Caco-2 (cell line): ENCODE measurements at regions not wholly inside any gene's neighbourhood (a gene's known extent, or its start where the extent isn't known, plus 50 kb on each side); places are given as distances from the start of the nearest gene placed in this dataset.

Experiments used
- BruUV-seq: library from RNA; stranded (reverse); fragments of 400-500 nt; replicated peaks from 2 replicates; lab custom pipeline; 2021; lab: Mats Ljungman, UMichigan
- CTCF ChIA-PET: fragments of 300-600 bp; sonication (Branson Sonifier 250); formaldehyde crosslinking; loops from one replicate; lab custom pipeline; 2022; ENCODE audit warnings: antibody characterized with exemption; lab: Charles Lee
- POLR2A ChIA-PET: fragments of 300-600 bp; sonication (Branson Sonifier 250); formaldehyde crosslinking; loops from one replicate; lab custom pipeline; 2022; ENCODE audit warnings: antibody characterized with exemption; lab: Charles Lee
- DNase-seq, 2 experiments: peaks; one replicate each; pipeline versions ENCODE4 v3.0.0 to v3.0.0-alpha.2; 2020 to 2022
- H3K27me3 ChIP-seq: replicated peaks from 2 replicates; pipeline ENCODE4 v1.6.0; 2011; ENCODE audit warnings: low read length; ENCODE audit not compliant: control insufficient read depth, insufficient read depth
- H3K36me3 ChIP-seq: 2 replicates; pipeline ENCODE4 v1.5.1; 2011; ENCODE audit warnings: low read length; ENCODE audit not compliant: control insufficient read depth, insufficient read depth
- H3K4me1 ChIP-seq: fragments of 250-450 bp; sonication (Bioruptor Pico); 2 replicates; pipeline ENCODE4 v1.5.1; 2020; ENCODE audit warnings: mild to moderate bottlenecking
- H3K4me3 ChIP-seq: 2 replicates; pipeline ENCODE4 v1.5.1; 2011; ENCODE audit warnings: low read depth, mild to moderate bottlenecking, control low read depth, low read length
- H3K9me3 ChIP-seq: fragments of 250-450 bp; sonication (Bioruptor Pico); 2 replicates; pipeline ENCODE4 v1.5.1; 2020; ENCODE audit warnings: mild to moderate bottlenecking, moderate library complexity
- H3K27ac Mint-ChIP-seq: one replicate; pipeline ENCODE4 v1.8.0; 2022; ENCODE audit warnings: mixed read lengths; ENCODE audit not compliant: unreplicated experiment
- H3K27me3 Mint-ChIP-seq: one replicate; pipeline ENCODE4 v1.8.0; 2022; ENCODE audit warnings: mixed read lengths; ENCODE audit not compliant: insufficient read depth, unreplicated experiment
- H3K36me3 Mint-ChIP-seq: one replicate; pipeline ENCODE4 v1.8.0; 2022; ENCODE audit warnings: mild to moderate bottlenecking, mixed read lengths; ENCODE audit not compliant: insufficient read depth, unreplicated experiment
- H3K4me1 Mint-ChIP-seq: one replicate; pipeline ENCODE4 v1.8.0; 2022; ENCODE audit warnings: low read depth, mixed read lengths; ENCODE audit not compliant: unreplicated experiment
- H3K4me3 Mint-ChIP-seq: one replicate; pipeline ENCODE4 v1.8.0; 2022; ENCODE audit warnings: mild to moderate bottlenecking, moderate library complexity, mixed read lengths; ENCODE audit not compliant: unreplicated experiment
- H3K9me3 Mint-ChIP-seq: one replicate; pipeline ENCODE4 v1.8.0; 2022; ENCODE audit warnings: mixed read lengths; ENCODE audit not compliant: unreplicated experiment
- intact Hi-C: fragments of 100-400 bp; cut with micrococcal nuclease; formaldehyde crosslinking; loops from one replicate; pipeline ENCODE4 v1.10.0; 2022; ENCODE audit not compliant: unreplicated experiment
- TF ChIP-seq, protein P1 (sequence below), 2 experiments: fragments of 200-600 bp in 1 of 2; IDR thresholded peaks; 1 replicate in 1 of 2; 2 replicates in 1 of 2; pipeline versions ENCODE4 v1.5.1 to v1.8.0; 2011 to 2022; ENCODE audit warnings: antibody characterized with exemption in 1 of 2, control low read depth in 1 of 2, inconsistent platforms in 1 of 2, low read depth in 1 of 2, low read length in 1 of 2, mild to moderate bottlenecking in 1 of 2, moderate library complexity in 1 of 2; ENCODE audit not compliant: insufficient read depth in 1 of 2, severe bottlenecking in 1 of 2, unreplicated experiment in 1 of 2

DNA sequence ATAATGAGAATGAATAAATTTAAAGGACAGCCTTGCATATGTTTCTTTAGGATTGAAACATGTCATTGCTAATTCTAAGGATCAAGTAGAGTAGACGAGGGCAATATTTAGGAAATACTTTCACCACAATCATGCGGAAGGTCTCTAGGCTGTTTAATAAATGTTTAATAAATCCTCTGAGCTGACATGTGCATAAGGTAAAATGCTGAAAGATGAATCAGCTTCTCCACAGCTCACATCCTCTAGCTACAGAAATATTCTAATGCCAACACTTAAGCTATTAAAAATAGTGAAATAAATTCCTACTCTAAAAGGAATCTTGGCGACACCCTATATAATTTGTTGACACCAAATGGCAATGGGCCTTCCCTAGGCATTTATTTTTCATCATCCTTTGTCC, 407.3 kb downstream of the TBL1XR1 start:
- POLR2A ChIA-PET: no interaction called here

DNA sequence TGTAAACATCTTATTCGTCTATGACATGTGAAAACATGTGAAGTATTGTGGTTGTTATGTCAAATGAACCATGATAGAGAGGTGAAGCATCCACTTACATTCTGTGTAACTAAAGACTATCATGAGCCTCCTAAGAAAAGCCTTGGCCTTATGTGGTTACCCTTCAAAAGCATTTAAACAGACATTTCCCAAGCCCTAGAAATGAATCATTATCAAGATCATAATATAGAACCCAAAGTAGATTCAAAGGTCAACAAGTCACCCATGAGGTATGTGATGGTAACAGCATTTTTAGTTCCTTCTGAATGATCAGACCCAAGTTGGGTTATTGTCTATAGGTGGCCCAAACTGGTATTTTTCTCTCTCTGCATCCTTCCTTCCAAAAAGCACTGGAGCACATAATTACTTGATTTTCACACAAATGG, 408.0 kb downstream of the TBL1XR1 start:
- CTCF ChIA-PET: no interaction called here
- no peaks in the 10 kb centered on the region for H3K27me3 ChIP-seq
- Mint-ChIP-seq H3K27me3 (no peaks in the 10 kb centered on the region), H3K4me3 (no peak overlapping the region), H3K36me3 (no peaks in the 10 kb centered on the region), H3K27ac (no peak overlapping the region), H3K4me1 (no peaks in the 10 kb centered on the region), H3K9me3 (no peaks in the 10 kb centered on the region)
- H3K9me3 ChIP-seq: no peaks in the 10 kb centered on the region
- no peak for DNase-seq
- no peak overlapping the region for H3K4me3 ChIP-seq
- BruUV-seq: no TSS peak
- intact Hi-C loops: no loop called here
- POLR2A ChIA-PET: no interaction called here
- TF ChIP-seq, protein P1, sequence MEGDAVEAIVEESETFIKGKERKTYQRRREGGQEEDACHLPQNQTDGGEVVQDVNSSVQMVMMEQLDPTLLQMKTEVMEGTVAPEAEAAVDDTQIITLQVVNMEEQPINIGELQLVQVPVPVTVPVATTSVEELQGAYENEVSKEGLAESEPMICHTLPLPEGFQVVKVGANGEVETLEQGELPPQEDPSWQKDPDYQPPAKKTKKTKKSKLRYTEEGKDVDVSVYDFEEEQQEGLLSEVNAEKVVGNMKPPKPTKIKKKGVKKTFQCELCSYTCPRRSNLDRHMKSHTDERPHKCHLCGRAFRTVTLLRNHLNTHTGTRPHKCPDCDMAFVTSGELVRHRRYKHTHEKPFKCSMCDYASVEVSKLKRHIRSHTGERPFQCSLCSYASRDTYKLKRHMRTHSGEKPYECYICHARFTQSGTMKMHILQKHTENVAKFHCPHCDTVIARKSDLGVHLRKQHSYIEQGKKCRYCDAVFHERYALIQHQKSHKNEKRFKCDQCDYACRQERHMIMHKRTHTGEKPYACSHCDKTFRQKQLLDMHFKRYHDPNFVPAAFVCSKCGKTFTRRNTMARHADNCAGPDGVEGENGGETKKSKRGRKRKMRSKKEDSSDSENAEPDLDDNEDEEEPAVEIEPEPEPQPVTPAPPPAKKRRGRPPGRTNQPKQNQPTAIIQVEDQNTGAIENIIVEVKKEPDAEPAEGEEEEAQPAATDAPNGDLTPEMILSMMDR (IDR thresholded peaks at IDR 0.05; ENCODE audit: insufficient read depth in 1 of 2, low read depth in 1 of 2, low read length in 1 of 2, severe bottlenecking in 1 of 2, unreplicated experiment in 1 of 2): no peak
- H3K36me3 ChIP-seq: no peaks in the 10 kb centered on the region
- H3K4me1 ChIP-seq: no peaks in the 10 kb centered on the region

More for the DNA sequence above, 407.3 kb downstream of the TBL1XR1 start:
- H3K27ac Mint-ChIP-seq: no peak overlapping the region
- no peaks in the 10 kb centered on the region for H3K9me3 Mint-ChIP-seq
- no peaks in the 10 kb centered on the region for H3K27me3 Mint-ChIP-seq
- H3K4me3 Mint-ChIP-seq: no peak overlapping the region
- H3K9me3 ChIP-seq: no peaks in the 10 kb centered on the region
- no TSS peak for BruUV-seq
- no peaks in the 10 kb centered on the region for H3K4me1 ChIP-seq
- no peaks in the 10 kb centered on the region for H3K36me3 Mint-ChIP-seq
- CTCF ChIA-PET: no interaction called here
- no peaks in the 10 kb centered on the region for H3K4me1 Mint-ChIP-seq
- intact Hi-C loops: no loop called here
- H3K36me3 ChIP-seq: no peaks in the 10 kb centered on the region
- H3K4me3 ChIP-seq: no peak overlapping the region
- TF ChIP-seq, protein P1 (IDR thresholded peaks at IDR 0.05; ENCODE audit: insufficient read depth in 1 of 2, low read depth in 1 of 2, low read length in 1 of 2, severe bottlenecking in 1 of 2, unreplicated experiment in 1 of 2): no peak
- H3K27me3 ChIP-seq: no peaks in the 10 kb centered on the region
- DNase-seq: no peak

DNA sequence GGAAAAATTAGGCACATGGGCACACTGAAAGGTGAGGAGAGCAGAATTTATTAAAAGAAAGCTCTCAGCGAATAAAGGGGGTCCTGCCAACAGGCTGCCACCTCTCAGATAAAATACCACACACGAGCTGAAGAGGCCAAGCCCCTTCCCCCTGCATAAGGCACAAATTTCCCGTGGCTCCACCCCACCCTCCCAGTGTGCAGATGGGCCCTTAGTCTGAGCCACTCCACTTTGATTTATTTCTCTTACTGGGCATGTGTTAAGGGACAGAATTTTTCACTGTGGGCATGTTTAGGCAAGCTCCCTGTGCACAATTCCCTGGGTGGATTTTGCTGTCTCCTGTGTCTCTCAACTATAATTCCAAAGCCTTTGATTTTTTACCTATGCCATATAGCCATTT, 409.8 kb downstream of the TBL1XR1 start:
- no peaks in the 10 kb centered on the region for H3K4me1 ChIP-seq
- no peak overlapping the region for H3K4me3 Mint-ChIP-seq
- H3K27ac Mint-ChIP-seq: no peak overlapping the region
- H3K36me3 ChIP-seq: no peaks in the 10 kb centered on the region
- H3K27me3 Mint-ChIP-seq: no peaks in the 10 kb centered on the region
- no peaks in the 10 kb centered on the region for H3K9me3 Mint-ChIP-seq
- no peaks in the 10 kb centered on the region for H3K27me3 ChIP-seq
- no peaks in the 10 kb centered on the region for H3K9me3 ChIP-seq
- no peaks in the 10 kb centered on the region for H3K4me1 Mint-ChIP-seq
- TF ChIP-seq, protein P1 (IDR thresholded peaks at IDR 0.05; ENCODE audit: insufficient read depth in 1 of 2, low read depth in 1 of 2, low read length in 1 of 2, severe bottlenecking in 1 of 2, unreplicated experiment in 1 of 2): no peak
- no peak overlapping the region for H3K4me3 ChIP-seq
- no peaks in the 10 kb centered on the region for H3K36me3 Mint-ChIP-seq
- CTCF ChIA-PET: no interaction called here
- DNase-seq: no peak
- BruUV-seq: no TSS peak
- intact Hi-C loops: no loop called here
- POLR2A ChIA-PET: no interaction called here
